ENCODE measurements at regions not wholly inside any gene's neighbourhood (a gene's known extent, or its start where the extent isn't known, plus 50 kb on each side); places are given as distances from the start of the nearest gene placed in this dataset.

DNA sequence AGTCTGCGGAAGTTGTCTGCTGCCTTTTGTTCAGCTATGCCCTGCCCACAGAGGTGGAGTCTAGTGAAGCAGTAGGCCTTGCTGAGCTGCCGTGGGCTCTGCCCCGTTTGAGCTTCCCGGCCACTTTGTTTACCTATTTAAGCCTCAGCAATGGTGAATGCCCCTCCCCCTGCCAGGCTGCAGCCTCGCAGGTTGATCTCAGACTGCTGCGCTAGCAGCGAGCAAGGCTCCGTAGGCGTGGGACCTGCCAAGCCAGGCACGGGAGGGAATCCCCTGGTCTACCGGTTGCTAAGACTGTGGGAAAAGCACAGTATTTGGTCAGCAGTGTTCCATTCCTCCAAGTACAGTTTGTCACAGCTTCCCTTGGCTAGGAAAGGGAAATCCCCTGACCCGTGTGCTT, 143.6 kb downstream of the DYRK2 start:
- FAIRE-seq (no peak), DNase-seq (ENCODE audit: insufficient read length, low spot score) (no peak)

DNA sequence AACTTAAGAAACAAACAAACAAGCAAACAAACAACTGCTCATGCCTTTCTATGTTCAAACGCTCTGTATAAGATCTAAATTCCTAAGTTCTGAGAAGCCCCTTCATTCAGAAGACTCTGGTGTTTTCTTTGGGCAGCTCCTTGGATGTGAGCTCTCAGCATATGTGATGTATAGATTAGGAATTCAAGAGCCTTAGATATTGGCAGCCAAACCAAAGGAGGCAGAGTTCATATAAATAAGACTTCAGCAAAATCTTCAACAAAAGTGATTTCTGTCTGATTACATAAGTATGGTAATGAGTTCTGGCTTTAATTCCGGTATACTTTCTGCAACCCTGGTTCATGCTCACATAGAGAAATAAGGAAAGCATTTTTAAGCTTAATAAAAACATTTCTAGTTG, 145.6 kb downstream of the DYRK2 start:
- FAIRE-seq (no peak), DNase-seq (ENCODE audit: insufficient read length, low spot score) (no peak)

DNA sequence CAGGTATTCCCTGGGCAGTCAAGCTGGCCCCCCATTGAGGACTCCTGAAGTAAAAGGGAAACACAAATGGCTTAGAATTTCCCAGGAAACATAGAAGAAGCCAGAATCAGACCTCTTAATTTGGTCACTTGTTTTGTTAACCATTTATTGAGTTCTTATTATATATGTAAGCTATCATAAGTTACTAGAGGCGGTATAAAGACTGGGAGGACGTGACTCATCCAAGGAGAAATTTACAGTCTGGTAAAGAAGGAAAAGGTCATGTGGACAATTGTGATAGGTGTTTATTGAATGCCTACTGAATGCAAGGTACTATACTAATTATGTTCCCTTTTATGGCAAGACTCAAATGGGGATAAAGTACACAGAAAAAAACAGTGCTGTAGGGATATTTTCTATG, 146.7 kb downstream of the DYRK2 start:
- no peak for DNase-seq (ENCODE audit: insufficient read length, low spot score)

DNA sequence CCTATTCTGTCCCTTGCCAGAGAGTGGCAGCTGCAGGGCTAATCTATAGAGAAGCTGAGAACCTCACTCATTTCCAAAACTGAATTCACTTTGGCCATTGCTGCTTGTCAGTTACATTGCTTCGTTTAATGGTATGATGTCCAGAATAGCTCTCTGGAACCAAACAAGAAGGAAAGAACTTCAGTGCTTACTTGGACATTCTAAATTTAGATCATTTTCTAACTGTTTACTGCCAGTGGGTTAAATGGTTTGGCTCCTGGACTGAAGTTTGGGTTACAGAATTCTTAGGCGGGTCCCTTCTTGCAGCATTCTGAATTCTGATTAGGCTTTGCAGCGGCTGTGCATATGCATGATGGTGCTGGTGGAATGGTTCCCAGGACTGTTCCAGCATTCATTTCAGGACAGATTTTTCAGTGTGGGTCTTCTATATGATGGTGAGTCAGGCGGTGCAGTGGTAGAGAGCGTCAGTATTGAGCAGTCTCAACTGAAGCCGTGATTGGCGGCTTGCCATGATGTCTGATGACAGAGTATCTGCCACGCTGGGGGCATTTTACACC, 148.7 kb downstream of the DYRK2 start:
- no peak for FAIRE-seq
- no peak for DNase-seq (ENCODE audit: insufficient read length, low spot score)

More for the DNA sequence above, 146.7 kb downstream of the DYRK2 start:
- no peak for FAIRE-seq

DNA sequence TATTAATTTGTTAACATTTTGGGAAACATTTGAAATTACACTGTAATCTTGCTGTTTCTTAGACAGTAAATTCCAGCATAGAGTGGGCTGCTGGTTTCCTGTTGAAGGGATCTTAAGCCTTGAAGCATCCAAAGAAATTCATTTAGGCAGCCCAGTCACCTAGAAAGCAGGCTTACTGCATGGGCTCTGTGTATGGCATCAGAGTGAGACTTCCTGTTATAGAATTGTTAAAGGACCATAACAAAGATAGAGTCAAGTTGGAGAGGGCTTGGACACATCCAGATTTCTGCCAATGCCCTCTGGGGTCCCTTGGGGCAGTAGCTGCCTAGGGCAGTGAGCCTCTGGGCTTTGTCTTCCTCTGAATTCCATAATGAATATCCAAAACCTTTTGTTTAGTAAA, 149.2 kb downstream of the DYRK2 start:
- no peak for FAIRE-seq
- DNase-seq (ENCODE audit: insufficient read length, low spot score) = no peak

DNA sequence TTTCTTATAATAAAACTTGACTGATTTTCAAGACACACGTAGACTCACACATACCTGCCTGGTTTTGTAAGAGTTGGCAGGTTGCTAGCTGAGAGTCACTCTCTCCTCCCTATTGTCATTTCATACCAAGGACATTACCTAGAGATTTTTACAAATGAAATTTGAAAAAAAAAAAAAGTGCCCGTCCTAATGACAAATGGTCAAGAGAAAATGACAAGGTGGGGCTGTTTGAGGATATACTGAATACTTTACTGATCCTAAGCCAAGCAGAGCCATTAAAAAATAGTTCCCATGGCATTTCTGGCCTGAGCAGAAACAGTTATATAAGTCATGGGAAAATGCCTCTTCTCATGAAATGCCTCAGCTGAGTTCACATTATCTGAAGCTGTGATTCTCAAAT, 150.2 kb downstream of the DYRK2 start:
- FAIRE-seq (no peak), DNase-seq (ENCODE audit: insufficient read length, low spot score) (no peak)

DNA sequence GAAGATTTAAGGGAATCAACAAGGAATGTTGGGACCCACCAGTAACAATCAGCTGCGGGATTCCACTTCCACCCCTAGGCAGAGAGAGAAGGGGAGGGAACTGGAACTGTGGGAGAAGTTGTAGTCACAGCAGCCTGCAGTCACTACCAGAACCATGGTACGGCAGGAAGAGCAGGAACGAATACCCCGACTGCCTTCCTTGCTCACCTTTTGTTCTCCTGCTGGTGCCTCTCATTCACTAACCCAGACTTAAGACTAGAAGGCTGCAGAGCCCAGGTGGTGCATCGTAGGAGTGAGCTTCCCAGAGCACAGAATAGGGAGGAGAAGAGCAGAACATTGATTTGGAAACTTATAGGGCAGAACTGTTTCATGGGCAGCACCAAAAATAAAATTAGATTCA, 154.2 kb downstream of the DYRK2 start:
- DNase-seq (ENCODE audit: insufficient read length, low spot score) = no peak
- FAIRE-seq = no peak

DNA sequence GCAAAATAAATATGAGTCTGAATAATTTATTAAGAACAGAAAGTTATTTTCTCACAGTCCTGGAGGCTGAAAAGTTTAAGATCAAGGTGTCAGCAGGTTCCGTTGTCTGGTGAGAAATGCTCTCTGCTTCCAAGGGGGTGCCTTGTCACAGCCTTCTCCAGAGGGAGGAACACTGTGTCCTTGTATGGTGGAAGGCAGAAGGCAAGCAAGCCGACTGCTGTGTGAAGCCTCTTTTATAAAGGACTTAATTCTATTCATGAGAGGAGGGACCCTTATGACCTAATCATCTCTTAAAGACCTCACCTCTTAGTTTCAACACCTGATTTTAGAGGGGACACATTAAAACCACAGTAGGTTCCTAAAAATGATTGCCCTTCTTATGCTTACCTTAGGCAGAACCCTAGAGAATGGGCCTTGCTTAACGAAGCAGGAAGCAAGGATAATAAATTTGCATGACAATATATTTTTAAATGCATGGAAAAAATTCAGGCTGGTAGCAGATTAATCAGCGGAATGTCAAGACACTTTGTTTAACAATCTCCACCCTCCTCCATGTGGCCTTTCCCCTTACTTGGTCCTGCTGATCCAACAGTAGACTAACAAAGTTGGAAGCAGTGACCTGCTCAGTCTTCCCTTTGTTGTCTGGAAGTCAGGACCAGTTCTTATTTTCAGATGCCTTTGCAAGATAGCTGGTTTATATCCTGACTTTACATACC, 154.9 kb downstream of the DYRK2 start:
- DNase-seq (ENCODE audit: insufficient read length, low spot score) (no peak), FAIRE-seq (no peak)

DNA sequence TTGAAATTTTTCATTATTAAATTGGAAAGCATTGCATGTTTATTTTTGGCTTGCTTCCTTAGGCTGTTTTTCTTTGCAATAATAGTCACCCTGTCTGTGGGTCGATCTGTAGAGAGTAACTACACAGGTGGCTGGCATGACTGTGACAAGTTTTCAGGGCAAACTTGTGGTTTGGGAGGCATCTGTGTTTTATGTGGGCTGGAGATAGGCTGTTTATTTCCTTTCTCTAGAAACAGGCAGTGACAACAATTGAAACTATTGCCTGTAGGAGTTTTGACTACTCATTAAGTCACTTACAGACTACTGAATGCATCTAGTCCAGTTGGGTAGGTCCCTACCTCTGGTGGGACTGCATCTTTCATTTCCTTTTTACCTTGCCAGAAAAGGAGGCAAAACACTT, 155.6 kb downstream of the DYRK2 start:
- DNase-seq (ENCODE audit: insufficient read length, low spot score) (no peak), FAIRE-seq (no peak)

DNA sequence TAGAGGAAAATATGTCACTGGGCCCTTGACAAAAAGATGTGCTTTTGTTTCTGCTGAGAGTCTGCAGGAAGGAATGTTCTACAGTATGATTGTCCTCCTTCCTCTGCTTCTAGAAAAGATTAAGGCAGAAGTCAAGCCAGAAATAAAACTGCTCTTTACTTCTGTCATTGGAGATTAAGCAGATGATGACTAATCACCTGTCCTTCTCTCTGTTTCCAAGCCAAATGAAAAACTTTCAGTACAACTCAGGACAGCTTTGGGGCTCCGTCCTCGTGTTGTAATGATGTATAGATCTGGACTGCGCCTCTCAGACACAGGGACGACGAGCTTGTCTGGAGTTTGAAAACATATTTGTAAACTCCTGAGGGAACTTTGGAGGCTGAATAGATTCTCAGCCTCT, 159.3 kb downstream of the DYRK2 start:
- FAIRE-seq = no peak

DNA sequence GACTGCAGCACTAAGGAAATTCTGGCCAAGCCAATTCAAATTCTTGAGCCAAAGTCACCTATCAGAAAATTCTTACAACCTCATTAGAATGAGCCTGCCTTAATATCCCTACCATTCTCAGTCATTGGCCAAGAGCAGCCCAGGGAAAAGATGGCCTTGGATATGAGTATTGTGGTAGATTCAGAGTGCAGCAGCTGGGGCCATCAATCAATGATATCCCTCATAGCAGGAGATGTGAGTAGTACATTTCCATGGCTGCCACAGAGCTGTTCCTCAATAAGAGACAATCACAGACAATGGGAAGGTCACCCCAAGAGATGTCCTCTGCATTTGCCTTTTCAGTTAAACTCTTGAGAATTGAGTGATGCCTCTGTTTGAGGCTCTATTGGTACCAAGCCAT, 161.6 kb downstream of the DYRK2 start:
- FAIRE-seq (no peak), DNase-seq (ENCODE audit: insufficient read length, low spot score) (no peak)

More for the DNA sequence above, 159.3 kb downstream of the DYRK2 start:
- DNase-seq (ENCODE audit: insufficient read length, low spot score) = no peak

DNA sequence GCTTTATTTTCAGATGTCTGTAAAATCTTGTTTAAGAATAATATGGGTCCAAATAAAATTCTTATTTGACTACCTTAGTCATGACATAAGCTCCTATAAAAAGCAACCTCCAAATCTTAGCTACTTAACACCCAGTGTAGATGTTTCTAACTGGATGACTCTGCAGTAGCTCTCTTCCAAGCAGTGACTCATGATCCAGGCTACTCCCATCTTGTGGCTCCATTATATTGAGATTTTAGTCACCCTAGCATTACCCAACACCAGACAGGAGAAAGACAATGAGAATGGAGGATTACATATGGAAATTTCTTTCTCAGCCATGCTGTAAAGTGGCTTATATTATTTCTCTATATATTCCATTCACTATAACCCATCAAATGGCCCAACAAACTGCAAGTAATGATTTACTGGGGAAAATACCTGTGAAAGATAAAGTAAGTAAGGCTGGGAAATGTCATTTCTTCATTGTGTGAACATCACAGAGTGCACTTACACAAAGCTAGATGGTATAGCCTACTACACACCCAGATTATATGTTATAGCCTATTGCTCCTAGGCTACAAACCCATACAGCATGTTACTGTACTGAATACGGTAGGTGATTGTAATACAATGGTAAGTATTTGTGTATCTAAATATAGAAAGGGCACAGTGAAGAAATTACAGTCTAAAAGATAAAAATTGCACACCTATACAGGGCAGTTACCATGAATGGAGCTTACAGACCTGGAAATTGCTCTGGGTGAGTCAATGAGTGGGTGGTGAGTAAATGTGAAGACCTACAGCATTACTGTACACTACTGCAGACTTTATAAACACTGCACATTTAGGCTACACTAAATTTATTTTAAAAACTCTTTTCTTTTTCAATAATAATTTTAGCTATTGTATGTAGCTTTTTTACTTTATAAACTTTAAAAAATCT, 163.2 kb downstream of the DYRK2 start:
- no peak for DNase-seq (ENCODE audit: insufficient read length, low spot score)
- no peak for FAIRE-seq

DNA sequence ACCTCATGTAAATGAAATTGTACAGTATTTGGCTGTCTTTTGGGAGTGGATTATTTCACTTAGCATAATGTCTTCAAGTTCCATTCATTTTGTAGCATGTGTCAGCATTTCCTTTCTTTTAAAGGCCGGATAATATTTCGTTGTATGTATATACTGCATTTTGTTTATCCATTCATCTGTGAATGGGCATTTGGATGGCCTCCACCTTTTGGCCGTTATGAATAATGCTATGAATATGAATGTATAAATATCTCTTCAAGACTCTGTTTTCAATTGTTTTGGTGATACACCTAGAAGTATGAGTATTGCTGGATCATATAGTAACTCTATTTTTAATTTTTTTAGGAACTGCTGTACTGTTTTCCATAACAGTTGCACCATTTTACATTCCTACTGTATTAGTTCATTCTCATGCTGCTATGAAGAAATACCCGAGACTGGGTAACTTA, 164.9 kb downstream of the DYRK2 start:
- FAIRE-seq = no peak
- no peak for DNase-seq (ENCODE audit: insufficient read length, low spot score)

DNA sequence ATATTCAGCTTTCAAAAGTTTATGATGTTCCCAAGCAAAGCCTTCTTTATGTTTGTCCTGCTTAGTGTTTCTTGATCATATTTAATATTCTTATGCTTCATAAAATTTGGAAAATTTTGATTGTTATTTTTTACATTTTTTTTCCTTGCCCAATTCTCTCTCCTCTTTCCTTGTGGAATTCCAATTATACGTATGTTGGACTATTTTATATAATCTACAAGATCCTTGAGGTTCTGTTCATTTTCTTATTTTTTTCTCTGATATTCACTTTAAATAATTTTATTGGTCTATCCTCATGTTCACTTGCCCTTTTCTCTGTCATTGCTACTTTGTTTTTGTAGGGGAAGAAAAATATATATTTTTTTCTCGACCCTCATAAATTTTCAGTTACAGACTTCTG, 167.7 kb downstream of the DYRK2 start:
- no peak for DNase-seq (ENCODE audit: insufficient read length, low spot score)
- no peak for FAIRE-seq

DNA sequence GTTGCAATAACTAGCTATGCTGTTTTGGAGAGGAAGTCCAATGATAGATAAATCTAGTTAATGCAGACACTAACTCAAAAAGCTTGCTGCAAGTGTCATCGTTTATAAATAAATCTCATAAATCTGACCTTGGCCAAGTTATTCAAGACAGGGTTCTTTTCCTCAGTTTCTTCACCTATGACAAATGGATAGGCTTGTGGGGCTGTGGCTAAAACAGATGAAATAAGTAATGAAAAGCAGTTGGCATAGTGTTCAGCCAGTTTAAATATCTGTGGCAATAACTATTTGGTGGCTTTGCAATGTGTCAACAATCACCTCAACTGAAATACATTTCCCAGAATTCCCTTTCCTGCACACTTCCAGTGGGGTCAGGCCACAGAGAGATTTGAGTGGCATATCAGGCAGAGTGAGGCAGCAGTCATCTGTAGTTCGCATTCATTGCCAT, 169.9 kb downstream of the DYRK2 start:
- FAIRE-seq (no peak), DNase-seq (ENCODE audit: insufficient read length, low spot score) (no peak)

DNA sequence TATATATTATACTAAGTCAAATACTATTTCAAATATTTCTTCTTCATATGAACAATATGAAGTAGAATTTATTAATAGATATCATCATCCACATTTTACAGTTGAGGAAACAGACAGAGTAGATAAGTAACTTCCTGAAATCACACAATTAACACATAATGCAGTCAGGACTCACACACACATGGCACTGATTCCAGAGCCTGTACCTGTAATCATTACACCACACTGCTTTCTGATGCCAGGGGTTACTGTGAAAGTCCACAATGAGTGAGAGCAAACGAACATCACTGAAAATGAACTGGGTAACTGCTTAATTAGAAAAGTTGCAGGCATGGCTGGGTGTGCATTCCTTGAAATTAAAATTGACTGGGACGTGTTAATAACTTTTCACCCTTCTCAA, 169.3 kb upstream of the IFNG-AS1 start:
- FAIRE-seq (no peak), DNase-seq (ENCODE audit: insufficient read length, low spot score) (no peak)

DNA sequence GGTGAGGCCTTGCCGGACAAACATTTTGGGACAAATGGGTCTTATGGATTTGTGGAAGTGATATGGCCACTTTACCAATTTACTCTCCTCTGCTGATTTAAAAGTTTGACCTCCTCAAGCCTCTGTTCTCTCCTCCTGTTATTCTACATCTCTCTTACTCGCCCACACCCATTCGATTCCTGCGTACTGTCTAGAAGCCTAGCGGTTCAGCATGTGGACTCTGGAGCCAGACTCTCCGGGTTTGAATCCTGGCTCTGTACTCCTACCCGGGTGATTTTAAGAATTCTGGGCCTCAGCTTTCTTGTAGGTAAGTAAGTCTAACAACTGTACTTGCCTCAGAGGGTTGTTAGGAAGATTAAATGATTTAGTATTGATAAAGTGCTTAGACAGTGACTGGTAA, 168.6 kb upstream of the IFNG-AS1 start:
- DNase-seq (ENCODE audit: insufficient read length, low spot score) (no peak), FAIRE-seq (no peak)

DNA sequence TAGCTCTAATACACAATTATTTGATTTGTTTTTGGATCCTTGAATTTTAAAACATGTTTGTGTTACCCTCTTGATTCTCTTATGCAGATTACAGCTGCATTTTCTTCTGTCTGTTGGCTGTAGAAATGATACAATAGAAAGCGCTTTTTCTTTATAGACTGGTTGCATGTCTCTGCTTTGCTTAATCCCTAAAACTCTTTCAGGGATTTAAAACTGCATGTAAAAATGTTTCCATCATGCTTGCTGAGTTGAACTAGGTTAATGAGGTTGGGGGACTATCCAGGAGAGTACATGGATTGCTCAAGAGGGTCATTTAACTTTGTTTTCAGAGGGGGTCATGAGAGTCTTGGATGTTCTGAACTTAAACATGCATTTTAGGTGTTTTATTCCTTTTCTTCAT, 166.4 kb upstream of the IFNG-AS1 start:
- FAIRE-seq = no peak
- no peak for DNase-seq (ENCODE audit: insufficient read length, low spot score)

DNA sequence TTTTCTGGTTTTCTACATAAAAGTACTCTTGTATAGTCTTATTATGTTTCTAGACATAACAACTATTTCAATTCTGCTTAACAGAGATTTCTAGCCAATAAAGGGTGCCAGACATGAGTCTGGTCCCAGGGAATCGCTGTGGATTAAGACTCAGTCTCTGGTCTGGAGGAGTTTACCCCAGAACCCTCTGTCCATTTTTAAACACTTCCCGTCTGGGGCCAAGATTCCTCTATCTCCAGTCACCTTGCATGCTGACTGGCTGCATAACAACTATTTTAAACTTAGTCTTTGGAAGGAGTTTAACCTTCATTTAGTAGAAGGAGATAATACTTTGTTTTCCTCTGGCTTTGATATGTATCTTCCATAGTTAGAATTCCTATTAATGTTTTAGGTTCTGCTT, 163.1 kb upstream of the IFNG-AS1 start:
- DNase-seq (ENCODE audit: insufficient read length, low spot score) = no peak
- FAIRE-seq = no peak

DNA sequence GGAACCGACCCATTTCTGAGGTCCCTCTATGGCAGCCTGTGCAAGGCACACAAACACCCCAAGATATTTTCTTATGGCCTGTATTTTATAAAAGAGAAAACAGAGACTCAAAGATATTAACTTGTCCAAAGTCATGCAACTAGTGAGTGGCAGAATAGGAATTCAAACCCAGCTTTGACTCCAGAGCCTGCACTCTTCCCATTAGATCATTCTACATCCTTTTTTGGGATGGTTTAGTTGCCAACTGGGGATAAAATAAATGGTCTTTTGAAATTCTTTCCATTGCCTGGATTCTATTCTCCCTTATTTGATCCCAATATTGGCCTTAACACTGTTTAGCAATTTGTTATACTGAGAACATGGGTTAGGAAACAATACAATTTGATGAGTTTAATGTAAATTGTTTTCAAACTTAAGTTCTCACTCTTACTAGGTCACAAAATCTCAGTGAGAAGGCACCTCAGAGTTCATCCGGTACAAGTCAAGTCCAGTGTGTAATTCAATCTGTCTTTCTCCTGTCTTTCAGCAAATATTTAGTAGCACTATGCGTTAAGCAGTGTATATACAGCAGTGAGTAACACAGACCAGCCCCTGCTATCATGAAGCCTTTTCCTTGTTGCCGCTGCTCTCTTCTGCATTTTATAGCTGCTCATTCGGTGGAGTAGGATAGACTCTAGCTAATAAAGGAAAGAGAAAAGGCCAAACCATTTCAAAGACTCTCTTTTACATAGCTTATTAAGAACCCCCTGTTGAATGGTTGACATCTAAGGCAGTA, 162.1 kb upstream of the IFNG-AS1 start:
- DNase-seq (ENCODE audit: insufficient read length, low spot score) = no peak
- no peak for FAIRE-seq

DNA sequence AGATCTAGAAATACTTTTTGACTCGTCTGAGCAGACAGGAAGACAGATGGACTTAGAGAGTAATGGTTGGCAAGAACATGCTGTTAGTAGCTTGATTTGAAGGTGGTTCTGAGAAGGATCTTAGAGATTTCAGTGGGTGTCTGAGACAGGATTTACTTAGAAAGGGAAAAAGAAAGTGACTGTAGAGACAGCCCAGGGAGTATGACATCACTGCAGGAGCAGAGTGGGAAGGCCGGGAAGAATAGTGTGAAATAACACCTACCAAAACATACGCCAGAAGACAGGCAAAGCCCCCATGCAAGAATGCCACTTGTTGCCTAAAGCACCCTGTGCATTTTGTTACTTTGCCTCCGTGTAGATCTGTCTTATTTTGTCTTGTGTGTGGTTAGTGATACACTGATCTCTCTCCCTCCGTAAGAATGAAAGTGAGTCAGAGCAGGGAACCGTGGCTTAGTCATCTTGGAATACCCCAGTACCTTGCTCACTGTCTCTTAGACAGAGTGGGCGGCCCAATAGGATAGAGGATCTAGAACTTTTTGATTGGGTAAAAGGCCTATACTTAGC, 161.3 kb upstream of the IFNG-AS1 start:
- FAIRE-seq (no peak), DNase-seq (ENCODE audit: insufficient read length, low spot score) (no peak)
